SU-DHL-6 (cell line): ENCODE measurements at regions not wholly inside any gene's neighbourhood (a gene's known extent, or its start where the extent isn't known, plus 50 kb on each side); places are given as distances from the start of the nearest gene placed in this dataset.
A peak's percentile ranks its signal among the peaks of the same experiment; 100 is the strongest.

ENCODE experiments used
- H2AFZ ChIP-seq: fragments of 200-600 bp; sonication (generic); 2 replicates; pipeline ENCODE4 v1.6.1; 2014; ENCODE audit warnings: low read depth, mild to moderate bottlenecking, moderate library complexity, mixed read lengths, antibody characterized with exemption, low read length; ENCODE audit not compliant: severe bottlenecking
- H3F3A ChIP-seq: fragments of 200-600 bp; shearing (Covaris generic); 2 replicates; pipeline ENCODE4 v1.6.0; 2016; ENCODE audit warnings: antibody characterized with exemption, mild to moderate bottlenecking; ENCODE audit not compliant: insufficient read depth
- H3K27ac ChIP-seq: fragments of 200-600 bp; sonication (generic); 2 replicates; pipeline ENCODE4 v1.5.1; 2016; ENCODE audit warnings: low read depth, mild to moderate bottlenecking, low read length, moderate library complexity, mixed read lengths
- H3K27me3 ChIP-seq: fragments of 200-600 bp; sonication (generic), shearing (Covaris generic); 2 replicates; pipeline ENCODE4 v1.6.0; 2014; ENCODE audit warnings: mild to moderate bottlenecking, low read length
- H3K36me3 ChIP-seq: fragments of 200-600 bp; sonication (generic); 2 replicates; pipeline ENCODE4 v1.6.1; 2014; ENCODE audit warnings: mild to moderate bottlenecking, low read length, mixed read lengths
- H3K4me2 ChIP-seq: fragments of 300-600, 200-600 bp; shearing (Covaris generic), sonication (generic); 2 replicates; pipeline ENCODE4 v1.6.0; 2014; ENCODE audit warnings: low read length, low read depth, mild to moderate bottlenecking; ENCODE audit not compliant: poor library complexity, severe bottlenecking
- H3K4me3 ChIP-seq: fragments of 200-600 bp; sonication (generic); 2 replicates; pipeline ENCODE4 v1.5.1; 2014; ENCODE audit warnings: antibody characterized with exemption, low read length, mild to moderate bottlenecking, mixed read lengths; ENCODE audit not compliant: insufficient read depth, poor library complexity, severe bottlenecking
- H3K79me2 ChIP-seq: fragments of 200-600 bp; sonication (generic); 2 replicates; pipeline ENCODE4 v1.6.1; 2014; ENCODE audit warnings: mild to moderate bottlenecking, low read length, moderate library complexity; ENCODE audit not compliant: insufficient read depth
- H3K9ac ChIP-seq: fragments of 200-600 bp; sonication (generic); 2 replicates; pipeline ENCODE4 v1.7.0; 2014; ENCODE audit warnings: mild to moderate bottlenecking, low read length
- H3K9me2 ChIP-seq: fragments of 200-600 bp; sonication (generic); replicated peaks from 2 replicates; pipeline ENCODE4 v1.6.1; 2014; ENCODE audit warnings: low read length; ENCODE audit not compliant: insufficient read depth
- H3K9me3 ChIP-seq: fragments of 200-600 bp; sonication (generic); 2 replicates; pipeline ENCODE4 v1.6.1; 2014; ENCODE audit warnings: low read length, mixed read lengths; ENCODE audit not compliant: insufficient read depth
- H4K20me1 ChIP-seq: fragments of 200-600 bp; sonication (generic); 2 replicates; pipeline ENCODE4 v1.6.1; 2014; ENCODE audit warnings: low read depth, mild to moderate bottlenecking, antibody characterized with exemption, low read length, moderate library complexity, mixed read lengths
- CTCF ChIP-seq: fragments of 200-600 bp; sonication (generic); IDR thresholded peaks from one replicate; pipeline ENCODE4 v1.5.1; 2017; ENCODE audit warnings: antibody characterized with exemption, mild to moderate bottlenecking, low read length, moderate library complexity; ENCODE audit not compliant: insufficient read depth, poor library complexity, severe bottlenecking
- EZH2phosphoT487 ChIP-seq: fragments of 200-600 bp; sonication (generic), shearing (Covaris generic); conservative IDR thresholded peaks from 2 replicates; pipeline ENCODE4 v1.6.1; 2018; ENCODE audit warnings: mild to moderate bottlenecking, antibody characterized with exemption, low read length, moderate library complexity, mixed read lengths

- no peak overlapping the region for H3K9ac ChIP-seq
- H3K9me3 ChIP-seq: 0 out of 2 replicates have a peak, but pooled peaks cover under 1% of the 10 kb centered on the region
- no peak overlapping the region for H3K4me3 ChIP-seq
- no peaks in the 10 kb centered on the region for H3K36me3 ChIP-seq
- no peak overlapping the region for H3K27ac ChIP-seq
- no peaks in the 10 kb centered on the region for H4K20me1 ChIP-seq
- peak overlapping the region; percentile 13 for H2AFZ ChIP-seq
- no peaks in the 10 kb centered on the region for H3K27me3 ChIP-seq
- H3F3A ChIP-seq: no peaks in the 10 kb centered on the region
- no peak overlapping the region for H3K4me2 ChIP-seq
- H3K9me2 ChIP-seq: no peaks in the 10 kb centered on the region
- TF ChIP-seq EZH2phosphoT487 (no peak), CTCF (no peak)
- no peaks in the 10 kb centered on the region for H3K79me2 ChIP-seq
Measured at GRCh38 chr7:25940086-25940906, 211.7 kb upstream of the NFE2L3 start.

- H4K20me1 ChIP-seq: no peaks in the 10 kb centered on the region
- H2AFZ ChIP-seq: no peak overlapping the region
- H3K4me2 ChIP-seq: no peak overlapping the region
- H3K27me3 ChIP-seq: no peaks in the 10 kb centered on the region
- no peaks in the 10 kb centered on the region for H3K9me3 ChIP-seq
- H3K9me2 ChIP-seq: no peaks in the 10 kb centered on the region
- no peak for TF ChIP-seq EZH2phosphoT487
- TF ChIP-seq CTCF: no peak
- H3K9ac ChIP-seq: no peak overlapping the region
- H3K27ac ChIP-seq: no peak overlapping the region
- no peaks in the 10 kb centered on the region for H3K36me3 ChIP-seq
- no peaks in the 10 kb centered on the region for H3F3A ChIP-seq
- no peaks in the 10 kb centered on the region for H3K79me2 ChIP-seq
- no peak overlapping the region for H3K4me3 ChIP-seq
Measured at GRCh38 chr7:25944777-25945515, 207.1 kb upstream of the NFE2L3 start.

GRCh38 chr7:25945608-25946007 lies 206.4 kb upstream of the NFE2L3 start:
- H3F3A ChIP-seq: no peaks in the 10 kb centered on the region
- no peaks in the 10 kb centered on the region for H3K9me3 ChIP-seq
- no peak overlapping the region for H3K27ac ChIP-seq
- H3K9ac ChIP-seq: no peak overlapping the region
- no peak overlapping the region for H2AFZ ChIP-seq
- no peaks in the 10 kb centered on the region for H3K36me3 ChIP-seq
- TF ChIP-seq EZH2phosphoT487 (no peak), CTCF (no peak)
- H3K4me3 ChIP-seq: no peak overlapping the region
- H3K79me2 ChIP-seq: no peaks in the 10 kb centered on the region
- no peaks in the 10 kb centered on the region for H4K20me1 ChIP-seq
- H3K9me2 ChIP-seq: no peaks in the 10 kb centered on the region
- H3K27me3 ChIP-seq: no peaks in the 10 kb centered on the region
- no peak overlapping the region for H3K4me2 ChIP-seq
